MM.1S (cell line): ENCODE measurements at regions not wholly inside any gene's neighbourhood (a gene's known extent, or its start where the extent isn't known, plus 50 kb on each side); places are given as distances from the start of the nearest gene placed in this dataset.

Source experiments
- CTCF ChIP-seq: fragments of 300-600 bp; sonication (generic); IDR thresholded peaks from 2 replicates; pipeline ENCODE4 v1.5.1; 2016; ENCODE audit warnings: antibody characterized with exemption, low read length, mixed read lengths
- EZH2phosphoT487 ChIP-seq: fragments of 300-600 bp; sonication (generic); IDR thresholded peaks from 2 replicates; pipeline ENCODE4 v1.6.1; 2018; ENCODE audit warnings: antibody characterized with exemption, low read length

DNA sequence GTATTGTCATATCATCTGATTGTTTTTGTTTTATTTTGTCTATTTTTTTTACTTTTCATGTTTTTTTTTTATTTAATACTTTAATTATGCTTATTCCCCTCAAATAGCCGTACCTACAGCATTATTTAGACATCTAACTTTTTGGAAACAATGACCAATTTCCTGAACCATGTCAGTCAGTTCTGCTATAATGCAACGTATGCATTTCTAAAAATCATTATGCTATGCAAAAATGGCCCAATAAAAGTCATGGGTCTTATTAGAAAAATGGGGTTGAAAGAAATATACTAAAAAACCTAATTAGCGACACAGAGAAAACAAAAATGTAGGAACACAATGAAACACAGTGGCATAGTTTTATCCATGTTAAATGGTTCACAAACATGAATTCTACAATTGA, 1454.7 kb downstream of the GRIK2 start:
- no peak for TF ChIP-seq CTCF
- TF ChIP-seq EZH2phosphoT487 = no peak
